ENCODE measurements at regions not wholly inside any gene's neighbourhood (a gene's known extent, or its start where the extent isn't known, plus 50 kb on each side); places are given as distances from the start of the nearest gene placed in this dataset.

DNA sequence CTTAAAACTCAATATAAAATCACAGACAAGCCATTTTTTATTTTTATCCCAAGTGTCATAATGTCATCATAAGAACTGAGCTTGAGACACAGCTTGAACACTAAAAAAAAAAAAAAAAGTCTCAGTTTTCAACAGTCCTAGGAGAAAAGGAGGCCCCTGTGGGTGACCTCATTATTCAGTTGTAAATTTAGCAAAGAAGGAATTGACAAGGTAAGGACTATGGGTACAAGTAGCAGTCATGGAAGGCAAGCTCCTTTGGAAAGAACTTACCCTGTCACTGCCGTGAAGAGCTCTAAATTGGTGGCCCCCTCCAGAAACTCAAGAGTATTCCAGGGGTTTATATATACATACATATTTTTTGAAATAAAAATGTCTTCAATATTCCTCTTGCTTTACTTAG is 864.4 kb upstream of the KCND2 start:
- Histone ChIP-seq H4K20me1 (ENCODE audit: insufficient read depth) (no peaks in the 10 kb centered on the region), H3K36me3 (ENCODE audit: insufficient read depth, low read length) (no peaks in the 10 kb centered on the region), H2AFZ (ENCODE audit: low read depth, low read length) (no peak overlapping the region), H3K4me3 (ENCODE audit: low read length) (no peak overlapping the region), H3K27ac (ENCODE audit: low read length) (no peak overlapping the region), H3K9me2 (ENCODE audit: insufficient read depth, low read length) (no peaks in the 10 kb centered on the region), H3K79me2 (replicated peaks; ENCODE audit: insufficient read depth, low read length) (no peaks in the 10 kb centered on the region), H3K27me3 (ENCODE audit: insufficient read depth, low read depth, low read length) (no peaks in the 10 kb centered on the region), H3F3A (ENCODE audit: insufficient read depth, low read length, poor library complexity, severe bottlenecking) (no peaks in the 10 kb centered on the region), H3K4me2 (ENCODE audit: low read length) (no peak overlapping the region), H3K9me3 (ENCODE audit: low read length) (no peaks in the 10 kb centered on the region), H3K9ac (ENCODE audit: low read length) (no peak overlapping the region)
- TF ChIP-seq POLR2AphosphoS5 (IDR thresholded peaks at IDR 0.05): no peak
- TF ChIP-seq SMC3 (conservative IDR thresholded peaks at IDR 0.05; ENCODE audit: poor library complexity): no peak
- no peak for TF ChIP-seq CTCF (IDR thresholded peaks at IDR 0.05; ENCODE audit: poor library complexity, severe bottlenecking)

- H3K79me2 ChIP-seq (replicated peaks; ENCODE audit: insufficient read depth, low read length): no peaks in the 10 kb centered on the region
- H3K27me3 ChIP-seq (ENCODE audit: insufficient read depth, low read depth, low read length): no peaks in the 10 kb centered on the region
- no peak overlapping the region for H3K9ac ChIP-seq (ENCODE audit: low read length)
- no peaks in the 10 kb centered on the region for H3F3A ChIP-seq (ENCODE audit: insufficient read depth, low read length, poor library complexity, severe bottlenecking)
- no peak overlapping the region for H3K4me3 ChIP-seq (ENCODE audit: low read length)
- H3K27ac ChIP-seq (ENCODE audit: low read length): no peak overlapping the region
- no peaks in the 10 kb centered on the region for H4K20me1 ChIP-seq (ENCODE audit: insufficient read depth)
- no peaks in the 10 kb centered on the region for H3K9me3 ChIP-seq (ENCODE audit: low read length)
- no peaks in the 10 kb centered on the region for H3K9me2 ChIP-seq (ENCODE audit: insufficient read depth, low read length)
- no peak overlapping the region for H2AFZ ChIP-seq (ENCODE audit: low read depth, low read length)
- H3K4me2 ChIP-seq (ENCODE audit: low read length): no peak overlapping the region
- TF ChIP-seq CTCF (IDR thresholded peaks at IDR 0.05; ENCODE audit: poor library complexity, severe bottlenecking): no peak
- H3K36me3 ChIP-seq (ENCODE audit: insufficient read depth, low read length): no peaks in the 10 kb centered on the region
Measured at GRCh38 chr7:119413314-119413805, 859.6 kb upstream of the KCND2 start.

- Histone ChIP-seq H3K27me3 (ENCODE audit: insufficient read depth, low read depth, low read length) (no peaks in the 10 kb centered on the region), H3K9me2 (ENCODE audit: insufficient read depth, low read length) (no peaks in the 10 kb centered on the region), H2AFZ (ENCODE audit: low read depth, low read length) (no peak overlapping the region), H3F3A (ENCODE audit: insufficient read depth, low read length, poor library complexity, severe bottlenecking) (no peaks in the 10 kb centered on the region), H3K79me2 (replicated peaks; ENCODE audit: insufficient read depth, low read length) (no peaks in the 10 kb centered on the region), H3K4me2 (ENCODE audit: low read length) (no peak overlapping the region), H3K9ac (ENCODE audit: low read length) (no peak overlapping the region), H4K20me1 (ENCODE audit: insufficient read depth) (no peaks in the 10 kb centered on the region), H3K27ac (ENCODE audit: low read length) (no peak overlapping the region), H3K36me3 (ENCODE audit: insufficient read depth, low read length) (no peaks in the 10 kb centered on the region), H3K4me3 (ENCODE audit: low read length) (no peak overlapping the region), H3K9me3 (ENCODE audit: low read length) (no peaks in the 10 kb centered on the region)
- no peak for TF ChIP-seq SMC3 (conservative IDR thresholded peaks at IDR 0.05; ENCODE audit: poor library complexity)
Measured at GRCh38 chr7:119415682-119416081, 857.3 kb upstream of the KCND2 start.

DNA sequence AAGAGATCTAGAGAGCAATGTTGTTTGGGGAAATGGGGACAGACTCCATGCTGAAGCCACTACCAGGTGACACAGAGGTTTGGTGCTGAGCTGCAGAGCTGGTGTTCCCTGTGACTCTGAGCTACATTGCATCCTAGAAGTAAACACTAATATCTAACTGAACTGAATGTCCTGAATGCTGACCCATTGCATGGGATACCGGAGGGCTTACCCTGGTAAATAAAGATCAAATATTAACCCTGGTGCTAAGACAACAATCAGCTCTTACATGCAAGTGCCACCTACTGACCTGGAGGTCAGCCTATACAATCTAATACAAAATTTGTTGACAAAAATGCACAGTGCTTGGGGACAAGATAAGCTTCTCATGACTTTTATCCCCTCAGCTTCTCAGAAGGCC is 851.3 kb upstream of the KCND2 start:
- Histone ChIP-seq H3K4me2 (ENCODE audit: low read length) (no peak overlapping the region), H3K4me3 (ENCODE audit: low read length) (no peak overlapping the region), H3K27me3 (ENCODE audit: insufficient read depth, low read depth, low read length) (no peaks in the 10 kb centered on the region), H3K9me3 (ENCODE audit: low read length) (no peaks in the 10 kb centered on the region), H3K9ac (ENCODE audit: low read length) (no peak overlapping the region), H3K36me3 (ENCODE audit: insufficient read depth, low read length) (no peaks in the 10 kb centered on the region), H3K79me2 (replicated peaks; ENCODE audit: insufficient read depth, low read length) (no peaks in the 10 kb centered on the region), H4K20me1 (ENCODE audit: insufficient read depth) (no peaks in the 10 kb centered on the region), H3K27ac (ENCODE audit: low read length) (no peak overlapping the region), H3F3A (ENCODE audit: insufficient read depth, low read length, poor library complexity, severe bottlenecking) (no peaks in the 10 kb centered on the region), H3K9me2 (ENCODE audit: insufficient read depth, low read length) (no peaks in the 10 kb centered on the region), H2AFZ (ENCODE audit: low read depth, low read length) (no peak overlapping the region)
- TF ChIP-seq CTCF (IDR thresholded peaks at IDR 0.05; ENCODE audit: poor library complexity, severe bottlenecking) (no peak), MXI1 (conservative IDR thresholded peaks at IDR 0.05; ENCODE audit: poor library complexity, severe bottlenecking) (no peak), SMC3 (conservative IDR thresholded peaks at IDR 0.05; ENCODE audit: poor library complexity) (no peak), POLR2AphosphoS5 (IDR thresholded peaks at IDR 0.05) (no peak)
- TF ChIP-seq, protein P1, sequence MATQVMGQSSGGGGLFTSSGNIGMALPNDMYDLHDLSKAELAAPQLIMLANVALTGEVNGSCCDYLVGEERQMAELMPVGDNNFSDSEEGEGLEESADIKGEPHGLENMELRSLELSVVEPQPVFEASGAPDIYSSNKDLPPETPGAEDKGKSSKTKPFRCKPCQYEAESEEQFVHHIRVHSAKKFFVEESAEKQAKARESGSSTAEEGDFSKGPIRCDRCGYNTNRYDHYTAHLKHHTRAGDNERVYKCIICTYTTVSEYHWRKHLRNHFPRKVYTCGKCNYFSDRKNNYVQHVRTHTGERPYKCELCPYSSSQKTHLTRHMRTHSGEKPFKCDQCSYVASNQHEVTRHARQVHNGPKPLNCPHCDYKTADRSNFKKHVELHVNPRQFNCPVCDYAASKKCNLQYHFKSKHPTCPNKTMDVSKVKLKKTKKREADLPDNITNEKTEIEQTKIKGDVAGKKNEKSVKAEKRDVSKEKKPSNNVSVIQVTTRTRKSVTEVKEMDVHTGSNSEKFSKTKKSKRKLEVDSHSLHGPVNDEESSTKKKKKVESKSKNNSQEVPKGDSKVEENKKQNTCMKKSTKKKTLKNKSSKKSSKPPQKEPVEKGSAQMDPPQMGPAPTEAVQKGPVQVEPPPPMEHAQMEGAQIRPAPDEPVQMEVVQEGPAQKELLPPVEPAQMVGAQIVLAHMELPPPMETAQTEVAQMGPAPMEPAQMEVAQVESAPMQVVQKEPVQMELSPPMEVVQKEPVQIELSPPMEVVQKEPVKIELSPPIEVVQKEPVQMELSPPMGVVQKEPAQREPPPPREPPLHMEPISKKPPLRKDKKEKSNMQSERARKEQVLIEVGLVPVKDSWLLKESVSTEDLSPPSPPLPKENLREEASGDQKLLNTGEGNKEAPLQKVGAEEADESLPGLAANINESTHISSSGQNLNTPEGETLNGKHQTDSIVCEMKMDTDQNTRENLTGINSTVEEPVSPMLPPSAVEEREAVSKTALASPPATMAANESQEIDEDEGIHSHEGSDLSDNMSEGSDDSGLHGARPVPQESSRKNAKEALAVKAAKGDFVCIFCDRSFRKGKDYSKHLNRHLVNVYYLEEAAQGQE (IDR thresholded peaks at IDR 0.05; ENCODE audit: borderline replicate concordance): no peak

Data from neural cell (in vitro differentiated cells).